RWPE2 (cell line): ENCODE measurements at regions not wholly inside any gene's neighbourhood (a gene's known extent, or its start where the extent isn't known, plus 50 kb on each side); places are given as distances from the start of the nearest gene placed in this dataset.

ENCODE experiments used
- ATAC-seq: fragments of 200-7000 bp; cut with Tn5 transposase; 3 replicates; pipeline ENCODE4 v1.9.1; 2021; ENCODE audit warnings: low read depth
- DNase-seq: peaks from one replicate; pipeline ENCODE4 v3.0.0-alpha.2; 2020; ENCODE audit warnings: low spot score
- H3K27ac ChIP-seq: fragments of 450-650 bp; 2 replicates; pipeline ENCODE4 v1.5.1; 2017; ENCODE audit warnings: mild to moderate bottlenecking; ENCODE audit not compliant: poor library complexity, severe bottlenecking
- H3K27me3 ChIP-seq: fragments of 250-450 bp; sonication (Bioruptor Pico); 2 replicates; pipeline ENCODE4 v1.5.1; 2021; ENCODE audit warnings: mild to moderate bottlenecking, moderate library complexity; ENCODE audit not compliant: insufficient read depth, poor library complexity, severe bottlenecking
- H3K36me3 ChIP-seq: fragments of 250-450 bp; sonication (Bioruptor Pico); 2 replicates; pipeline ENCODE4 v1.5.1; 2020; ENCODE audit warnings: low read depth, mild to moderate bottlenecking, moderate library complexity
- H3K4me1 ChIP-seq: fragments of 250-450 bp; sonication (Bioruptor Pico); 2 replicates; pipeline ENCODE4 v1.5.1; 2021; ENCODE audit warnings: mild to moderate bottlenecking, moderate library complexity; ENCODE audit not compliant: insufficient read depth, poor library complexity, severe bottlenecking
- H3K4me3 ChIP-seq: fragments of 250-450 bp; sonication (Bioruptor Pico); 2 replicates; pipeline ENCODE4 v1.5.1; 2021; ENCODE audit warnings: mild to moderate bottlenecking, moderate library complexity; ENCODE audit not compliant: severe bottlenecking
- H3K9me3 ChIP-seq: fragments of 250-450 bp; sonication (Bioruptor Pico); 2 replicates; pipeline ENCODE4 v1.5.1; 2021; ENCODE audit warnings: mild to moderate bottlenecking, moderate library complexity; ENCODE audit not compliant: severe bottlenecking
- CTCF ChIP-seq: fragments of 450-650 bp; IDR thresholded peaks from one replicate; pipeline ENCODE4 v1.5.1; 2017; ENCODE audit warnings: mild to moderate bottlenecking, moderate library complexity; ENCODE audit not compliant: poor library complexity, severe bottlenecking

DNA sequence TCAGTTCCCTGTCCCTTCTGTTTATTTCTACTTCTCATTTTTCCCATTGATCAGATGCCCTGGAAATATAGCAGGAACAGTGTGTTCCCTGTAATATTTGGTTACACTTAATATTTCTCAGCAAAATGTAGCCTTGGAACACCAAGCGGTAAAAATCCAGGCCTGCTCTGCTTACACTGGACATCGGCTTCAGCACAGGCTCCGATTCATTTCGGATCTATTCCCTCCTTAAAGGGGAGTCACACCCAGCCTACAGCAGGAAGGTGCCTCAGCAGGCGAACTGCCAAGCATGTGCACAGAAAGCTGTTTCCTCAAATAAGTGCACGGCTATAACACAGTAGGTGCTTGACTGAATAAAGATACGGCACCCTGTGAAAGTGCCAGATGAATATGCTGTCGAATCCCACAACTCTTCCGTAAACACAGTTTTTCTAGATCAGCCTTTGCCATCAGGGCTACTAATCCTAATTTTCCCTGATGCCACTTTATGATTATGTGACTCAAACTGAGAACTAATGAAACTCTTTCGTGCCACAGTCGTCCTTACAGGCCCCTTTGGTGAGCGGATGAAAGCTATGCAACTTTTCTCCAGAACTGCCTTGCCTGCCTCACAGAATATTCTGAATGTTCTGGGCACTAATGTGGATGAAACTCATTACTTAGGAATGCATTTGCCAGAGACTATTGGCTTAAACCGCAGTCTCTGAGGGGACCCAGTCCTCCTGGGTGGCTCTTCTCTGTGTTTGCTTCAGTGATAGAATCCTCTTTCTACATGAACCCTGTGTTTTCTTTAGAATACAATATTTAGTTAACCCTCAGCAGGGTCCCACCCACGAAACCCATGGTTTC lies 275.5 kb upstream of the RUNX1 start:
- peak overlapping the region; percentile 5 for H3K27ac ChIP-seq
- no peak overlapping the region for H3K4me3 ChIP-seq
- peak; percentile 60 for ATAC-seq
- DNase-seq: no peak
- TF ChIP-seq CTCF: no peak
- peaks cover 11% of the 10 kb centered on the region for H3K4me1 ChIP-seq
- no peaks in the 10 kb centered on the region for H3K9me3 ChIP-seq
- no peaks in the 10 kb centered on the region for H3K27me3 ChIP-seq
- no peaks in the 10 kb centered on the region for H3K36me3 ChIP-seq

DNA sequence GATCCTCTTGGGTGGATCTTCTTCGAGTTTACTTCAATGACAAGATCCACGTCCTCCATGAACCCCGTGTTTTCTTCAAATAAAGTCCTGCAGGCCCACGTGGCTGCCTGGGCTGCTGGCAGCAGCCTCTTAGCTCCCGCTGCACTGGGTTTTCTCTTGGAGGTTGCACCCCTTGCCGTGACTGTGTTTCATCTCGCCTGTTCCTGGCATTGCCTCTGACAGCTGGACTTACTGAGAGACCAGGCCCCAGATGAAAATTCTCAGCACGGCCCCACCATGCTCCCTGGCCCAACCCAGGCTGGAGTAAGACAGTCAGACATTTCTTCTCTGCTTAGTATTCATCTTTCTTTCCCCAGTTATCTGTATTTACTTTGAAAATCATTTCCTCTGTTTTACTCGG lies 274.8 kb upstream of the RUNX1 start:
- ATAC-seq (no peak), DNase-seq (no peak)
- H3K9me3 ChIP-seq: no peaks in the 10 kb centered on the region
- no peaks in the 10 kb centered on the region for H3K36me3 ChIP-seq
- no peak overlapping the region for H3K4me3 ChIP-seq
- H3K4me1 ChIP-seq: peaks cover 11% of the 10 kb centered on the region
- H3K27me3 ChIP-seq: no peaks in the 10 kb centered on the region
- peak overlapping the region; percentile 5 for H3K27ac ChIP-seq
- TF ChIP-seq CTCF: no peak

DNA sequence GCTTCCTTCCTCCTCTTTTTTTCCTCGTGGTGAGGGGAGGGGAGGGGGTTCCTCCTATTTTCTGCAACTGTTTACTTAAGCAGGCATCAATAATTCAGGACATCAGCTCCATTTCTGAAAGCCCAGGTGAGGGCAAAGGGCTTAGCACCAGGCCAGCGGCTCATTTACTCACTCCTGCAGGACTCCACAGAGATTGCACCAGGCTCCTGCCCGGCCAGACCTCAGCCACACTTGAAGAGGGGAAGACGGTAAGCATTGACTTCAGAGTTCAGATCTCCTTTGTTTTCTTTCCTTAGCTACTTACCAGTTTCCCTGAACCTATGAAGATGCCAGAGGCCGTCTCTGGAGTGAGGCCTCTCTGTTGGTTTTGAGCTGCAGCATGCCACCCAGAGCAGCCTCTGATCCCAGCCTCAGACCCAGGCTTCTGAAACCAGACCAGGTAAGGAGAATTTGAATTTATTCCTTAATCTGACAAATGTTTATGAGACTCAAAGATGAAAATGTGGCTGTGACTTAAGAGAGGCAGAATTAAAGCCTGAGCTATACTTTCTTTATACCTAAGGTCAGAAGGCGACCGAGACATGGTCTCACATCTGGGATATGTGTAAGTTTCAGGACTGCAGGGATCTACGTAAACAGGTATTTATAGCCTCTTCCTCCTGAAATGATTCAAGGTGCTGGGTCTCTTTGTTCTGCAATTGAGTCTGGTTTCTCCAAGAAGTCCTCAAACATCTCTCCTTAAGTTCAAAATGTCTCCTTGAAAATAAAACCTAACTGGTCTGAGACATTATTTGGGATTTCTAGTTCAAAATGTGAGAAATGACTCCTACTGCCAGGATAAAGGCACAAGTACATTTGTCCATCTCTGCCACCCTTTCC lies 272.5 kb upstream of the RUNX1 start:
- no peaks in the 10 kb centered on the region for H3K36me3 ChIP-seq
- H3K4me1 ChIP-seq: peaks cover 11% of the 10 kb centered on the region
- ATAC-seq (no peak), DNase-seq (no peak)
- no peak overlapping the region for H3K27ac ChIP-seq
- TF ChIP-seq CTCF: no peak
- H3K27me3 ChIP-seq: no peaks in the 10 kb centered on the region
- H3K9me3 ChIP-seq: no peaks in the 10 kb centered on the region
- no peak overlapping the region for H3K4me3 ChIP-seq

- peak; percentile 58; the same call in 2 of the 3 replicates for ATAC-seq
- no peaks in the 10 kb centered on the region for H3K27me3 ChIP-seq
- no peak overlapping the region for H3K4me3 ChIP-seq
- H3K36me3 ChIP-seq: no peaks in the 10 kb centered on the region
- H3K4me1 ChIP-seq: peaks cover 7% of the 10 kb centered on the region
- no peak overlapping the region for H3K27ac ChIP-seq
- H3K9me3 ChIP-seq: no peaks in the 10 kb centered on the region
- DNase-seq: no peak
- no peak for TF ChIP-seq CTCF
These were observed 270.7 kb upstream of the RUNX1 start for GRCh38 chr21:35319684-35320283.
